Vagina (tissue), 2 donors: ENCODE measurements at regions not wholly inside any gene's neighbourhood (a gene's known extent, or its start where the extent isn't known, plus 50 kb on each side); places are given as distances from the start of the nearest gene placed in this dataset.

Experiments used
- POLR2A ChIP-seq, 2 donors: fragments of 450-650 bp; IDR thresholded peaks; one replicate each; pipeline ENCODE4 v1.6.1; 2017; ENCODE audit warnings: antibody characterized with exemption in 2 of 2, mild to moderate bottlenecking in 2 of 2, moderate library complexity in 2 of 2
- TF ChIP-seq, protein P1 (sequence below), 3 experiments: fragments of 450-650 bp in 2 of 3; fragments of 200-600 bp in 1 of 3; sonication (generic) in 1 of 3; IDR thresholded peaks; one replicate each; pipeline ENCODE4 v1.5.1; 2017 to 2019; ENCODE audit warnings: antibody characterized with exemption in 3 of 3, mild to moderate bottlenecking in 2 of 3, moderate library complexity in 2 of 3

DNA sequence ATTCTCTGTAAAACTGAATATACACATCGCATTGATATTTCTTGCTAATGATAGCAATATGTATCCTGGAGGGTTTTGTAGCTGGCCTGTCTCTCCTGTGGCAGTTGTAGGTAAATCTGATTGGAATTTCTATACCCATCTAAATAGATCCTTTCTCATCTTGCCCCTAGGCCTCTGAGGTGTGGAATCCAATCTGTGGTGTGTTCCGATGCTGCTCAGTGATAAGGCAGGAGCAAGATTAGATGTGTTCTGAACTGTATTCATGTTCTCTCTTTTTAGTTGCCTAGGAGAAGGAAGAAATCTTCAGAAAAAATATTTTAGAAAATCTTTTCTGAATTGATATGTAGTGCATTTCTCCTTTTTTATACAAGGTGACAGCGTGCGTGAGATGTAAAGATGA is 507.5 kb downstream of the NR2F1-AS1 start:
- TF ChIP-seq, protein P1, sequence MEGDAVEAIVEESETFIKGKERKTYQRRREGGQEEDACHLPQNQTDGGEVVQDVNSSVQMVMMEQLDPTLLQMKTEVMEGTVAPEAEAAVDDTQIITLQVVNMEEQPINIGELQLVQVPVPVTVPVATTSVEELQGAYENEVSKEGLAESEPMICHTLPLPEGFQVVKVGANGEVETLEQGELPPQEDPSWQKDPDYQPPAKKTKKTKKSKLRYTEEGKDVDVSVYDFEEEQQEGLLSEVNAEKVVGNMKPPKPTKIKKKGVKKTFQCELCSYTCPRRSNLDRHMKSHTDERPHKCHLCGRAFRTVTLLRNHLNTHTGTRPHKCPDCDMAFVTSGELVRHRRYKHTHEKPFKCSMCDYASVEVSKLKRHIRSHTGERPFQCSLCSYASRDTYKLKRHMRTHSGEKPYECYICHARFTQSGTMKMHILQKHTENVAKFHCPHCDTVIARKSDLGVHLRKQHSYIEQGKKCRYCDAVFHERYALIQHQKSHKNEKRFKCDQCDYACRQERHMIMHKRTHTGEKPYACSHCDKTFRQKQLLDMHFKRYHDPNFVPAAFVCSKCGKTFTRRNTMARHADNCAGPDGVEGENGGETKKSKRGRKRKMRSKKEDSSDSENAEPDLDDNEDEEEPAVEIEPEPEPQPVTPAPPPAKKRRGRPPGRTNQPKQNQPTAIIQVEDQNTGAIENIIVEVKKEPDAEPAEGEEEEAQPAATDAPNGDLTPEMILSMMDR (IDR thresholded peaks at IDR 0.05), result no peak
- no peak for TF ChIP-seq POLR2A (IDR thresholded peaks at IDR 0.05)
